GM21529 (cell line): ENCODE measurements at regions not wholly inside any gene's neighbourhood (a gene's known extent, or its start where the extent isn't known, plus 50 kb on each side); places are given as distances from the start of the nearest gene placed in this dataset.

Source experiments
- ATAC-seq: cut with Tn5 transposase; IDR thresholded peaks from one replicate; pipeline ENCODE4 v1.9.1; 2021; ENCODE audit not compliant: unreplicated experiment

GRCh38 chr5:61896811-61897210 is 409.2 kb upstream of the KIF2A start:
- no peak for ATAC-seq

GRCh38 chr5:61897251-61897650 is 408.8 kb upstream of the KIF2A start:
- ATAC-seq, result no peak

- ATAC-seq, result no peak
Observed at GRCh38 chr5:61901997-61902396, 404.0 kb upstream of the KIF2A start.

GRCh38 chr5:61904730-61905129 is 401.3 kb upstream of the KIF2A start:
- ATAC-seq, result no peak

- ATAC-seq, result no peak
Observed at GRCh38 chr5:61905613-61906012, 400.4 kb upstream of the KIF2A start.

GRCh38 chr5:61906820-61907219 is 399.2 kb upstream of the KIF2A start:
- ATAC-seq, result peak; percentile 41

GRCh38 chr5:61907995-61908394 is 398.0 kb upstream of the KIF2A start:
- ATAC-seq, result no peak

GRCh38 chr5:61910771-61911170 is 395.2 kb upstream of the KIF2A start:
- ATAC-seq, result no peak

- ATAC-seq, result no peak
Observed at GRCh38 chr5:61912559-61912958, 393.4 kb upstream of the KIF2A start.

GRCh38 chr5:61915646-61916045 is 390.4 kb upstream of the KIF2A start:
- ATAC-seq, result no peak

GRCh38 chr5:61916621-61917620 is 389.1 kb upstream of the KIF2A start:
- no peak for ATAC-seq

- no peak for ATAC-seq
Observed at GRCh38 chr5:61918611-61919010, 387.4 kb upstream of the KIF2A start.

- ATAC-seq, result no peak
Observed at GRCh38 chr5:61919920-61920319, 386.1 kb upstream of the KIF2A start.

GRCh38 chr5:61924251-61924650 is 381.8 kb upstream of the KIF2A start:
- no peak for ATAC-seq

- ATAC-seq, result no peak
Observed at GRCh38 chr5:61926911-61927310, 379.1 kb upstream of the KIF2A start.

GRCh38 chr5:61931236-61931635 is 374.8 kb upstream of the KIF2A start:
- no peak for ATAC-seq

GRCh38 chr5:61933787-61934626 is 372.0 kb upstream of the KIF2A start:
- ATAC-seq, result no peak

- ATAC-seq, result no peak
Observed at GRCh38 chr5:61941637-61942036, 364.4 kb upstream of the KIF2A start.

GRCh38 chr5:61942462-61943049 is 363.4 kb upstream of the KIF2A start:
- ATAC-seq, result no peak

GRCh38 chr5:61943713-61944112 is 362.3 kb upstream of the KIF2A start:
- ATAC-seq, result no peak

- ATAC-seq, result no peak
Observed at GRCh38 chr5:61948151-61948550, 357.9 kb upstream of the KIF2A start.
